Ammon's horn (tissue), 1 donor: ENCODE measurements at regions not wholly inside any gene's neighbourhood (a gene's known extent, or its start where the extent isn't known, plus 50 kb on each side); places are given as distances from the start of the nearest gene placed in this dataset.

Source experiments
- DNase-seq: peaks from one replicate; pipeline ENCODE4 v3.0.0-alpha.2; 2016; ENCODE audit warnings: low spot score

GRCh38 chr3:137061186-137061585, 103.4 kb downstream of the IL20RB start:
- no peak for DNase-seq

DNA sequence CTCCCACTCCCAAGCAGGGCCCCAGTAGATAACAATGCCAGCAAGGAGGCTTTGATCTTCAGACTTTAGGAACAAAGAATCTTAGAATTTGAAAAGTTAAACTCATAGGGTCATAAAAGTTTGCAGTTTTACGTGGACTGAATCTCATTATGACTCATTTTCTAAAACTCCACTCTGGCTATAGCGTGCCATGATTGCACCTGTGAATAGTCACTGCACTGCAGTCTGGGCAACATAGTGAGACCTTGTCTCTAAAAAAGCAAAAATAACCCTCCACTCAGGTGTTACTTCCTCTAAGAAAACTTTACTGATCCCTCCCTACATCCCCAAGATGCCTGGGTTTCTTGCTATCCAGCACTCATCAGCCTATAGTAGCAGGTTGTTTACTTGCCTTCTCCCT, 104.5 kb downstream of the IL20RB start:
- DNase-seq: no peak

- no peak for DNase-seq
Observed at GRCh38 chr3:137065381-137065780, 107.6 kb downstream of the IL20RB start.

DNA sequence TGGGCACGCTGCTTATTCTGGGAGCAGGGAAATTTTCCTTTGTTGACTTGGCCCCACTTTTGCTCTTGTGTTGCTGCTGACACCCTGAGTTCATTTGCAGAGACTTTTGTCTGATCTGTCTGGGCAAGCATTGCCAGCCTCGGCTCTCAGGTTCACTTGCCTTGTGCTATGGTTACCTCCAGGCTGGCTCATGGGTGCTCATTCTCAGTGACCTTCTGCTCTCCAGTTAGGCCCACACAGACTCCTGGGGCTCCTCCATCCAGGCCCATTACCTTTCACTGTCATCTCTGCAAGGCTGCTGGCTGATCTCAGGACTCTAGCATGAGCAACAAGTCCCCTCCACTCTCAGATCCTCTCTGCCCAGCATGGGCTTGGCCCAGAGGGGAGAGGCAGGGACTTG, 108.3 kb downstream of the IL20RB start:
- DNase-seq: no peak

- DNase-seq: no peak
Observed at GRCh38 chr3:137071104-137071503, 113.3 kb downstream of the IL20RB start.

- DNase-seq: no peak
Observed at GRCh38 chr3:137075020-137075419, 117.2 kb downstream of the IL20RB start.

DNA sequence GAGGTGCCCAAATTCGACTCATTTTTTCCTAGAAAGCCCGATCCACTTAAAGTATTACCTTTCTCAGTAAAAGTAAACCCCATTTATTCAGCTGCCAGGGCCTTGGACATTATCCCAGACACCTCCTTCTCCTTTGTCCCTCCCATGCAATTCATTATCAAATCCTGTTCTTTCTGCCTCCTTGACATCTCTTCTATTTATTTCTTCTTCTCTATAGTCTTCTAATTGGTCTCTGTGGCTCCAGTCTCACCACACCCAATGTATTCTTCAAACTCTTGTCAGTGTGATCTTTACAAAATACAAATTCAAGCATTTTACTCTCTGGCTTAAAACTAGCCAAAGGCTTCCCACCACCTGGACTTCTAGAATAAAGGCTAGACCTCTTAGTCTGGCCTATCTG, 120.3 kb downstream of the IL20RB start:
- DNase-seq: no peak

DNA sequence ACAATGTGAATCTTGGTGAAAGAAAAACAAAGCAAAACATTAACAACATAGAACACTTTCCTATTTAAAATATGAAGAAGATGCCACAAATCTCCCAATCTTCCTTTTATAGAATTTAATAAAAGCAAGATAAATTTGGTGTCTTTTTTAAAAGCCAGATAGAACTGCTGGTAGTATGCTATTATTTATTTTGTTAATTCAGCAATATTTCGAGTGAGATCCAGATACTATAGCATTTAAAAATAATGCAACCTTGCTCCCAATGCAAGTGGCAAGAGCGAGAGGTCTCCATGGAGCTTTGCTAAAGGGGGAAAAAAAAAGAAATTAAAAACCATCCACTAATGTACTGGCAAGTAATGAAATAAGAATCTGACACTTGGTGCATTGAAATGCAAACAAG, 121.8 kb downstream of the IL20RB start:
- no peak for DNase-seq

- DNase-seq: no peak
Observed at GRCh38 chr3:137081711-137082110, 123.9 kb downstream of the IL20RB start.

DNA sequence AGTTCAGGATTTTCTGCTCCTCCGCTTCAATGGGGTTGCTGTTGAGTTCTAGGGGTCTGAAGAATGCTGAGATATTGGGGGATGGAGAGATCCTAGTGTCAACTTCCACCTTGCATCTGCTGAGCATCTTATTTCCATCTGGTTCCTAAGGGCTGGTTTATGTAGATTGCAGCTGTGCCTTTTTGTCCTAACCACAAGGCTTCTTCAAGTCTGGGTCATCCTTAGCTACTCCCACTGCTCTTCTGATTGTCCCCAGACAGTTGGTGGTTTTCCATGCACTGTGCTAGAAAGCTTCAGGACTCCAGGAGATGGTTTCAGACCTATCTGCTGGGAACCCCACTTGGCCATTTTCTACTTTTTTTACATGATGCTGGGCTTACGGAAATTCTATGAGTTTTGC, 125.0 kb downstream of the IL20RB start:
- DNase-seq: no peak

GRCh38 chr3:137083332-137083731, 125.5 kb downstream of the IL20RB start:
- DNase-seq: no peak

GRCh38 chr3:137084586-137084985, 126.8 kb downstream of the IL20RB start:
- DNase-seq: no peak

- DNase-seq: no peak
Observed at GRCh38 chr3:137097386-137097785, 139.6 kb downstream of the IL20RB start.

DNA sequence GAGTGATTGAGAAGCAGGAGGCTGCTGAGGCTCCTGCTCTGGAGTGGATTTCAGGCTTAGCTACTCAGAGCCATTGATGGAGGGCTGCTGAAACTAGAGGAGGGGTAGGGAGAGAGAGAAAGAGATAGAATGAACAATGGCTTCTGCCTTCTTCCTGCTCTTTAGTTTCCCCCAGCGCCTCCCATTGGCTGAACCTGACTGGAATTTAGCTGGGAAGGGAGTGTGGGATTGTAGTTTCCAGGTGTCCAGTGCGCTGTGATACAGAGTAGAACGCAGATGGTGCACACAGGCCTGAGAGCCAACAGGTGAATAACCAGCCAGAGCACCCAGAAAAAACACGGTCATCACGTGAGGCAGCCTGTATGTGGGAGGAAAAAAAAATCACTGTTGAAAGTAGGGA, 140.1 kb downstream of the IL20RB start:
- no peak for DNase-seq

DNA sequence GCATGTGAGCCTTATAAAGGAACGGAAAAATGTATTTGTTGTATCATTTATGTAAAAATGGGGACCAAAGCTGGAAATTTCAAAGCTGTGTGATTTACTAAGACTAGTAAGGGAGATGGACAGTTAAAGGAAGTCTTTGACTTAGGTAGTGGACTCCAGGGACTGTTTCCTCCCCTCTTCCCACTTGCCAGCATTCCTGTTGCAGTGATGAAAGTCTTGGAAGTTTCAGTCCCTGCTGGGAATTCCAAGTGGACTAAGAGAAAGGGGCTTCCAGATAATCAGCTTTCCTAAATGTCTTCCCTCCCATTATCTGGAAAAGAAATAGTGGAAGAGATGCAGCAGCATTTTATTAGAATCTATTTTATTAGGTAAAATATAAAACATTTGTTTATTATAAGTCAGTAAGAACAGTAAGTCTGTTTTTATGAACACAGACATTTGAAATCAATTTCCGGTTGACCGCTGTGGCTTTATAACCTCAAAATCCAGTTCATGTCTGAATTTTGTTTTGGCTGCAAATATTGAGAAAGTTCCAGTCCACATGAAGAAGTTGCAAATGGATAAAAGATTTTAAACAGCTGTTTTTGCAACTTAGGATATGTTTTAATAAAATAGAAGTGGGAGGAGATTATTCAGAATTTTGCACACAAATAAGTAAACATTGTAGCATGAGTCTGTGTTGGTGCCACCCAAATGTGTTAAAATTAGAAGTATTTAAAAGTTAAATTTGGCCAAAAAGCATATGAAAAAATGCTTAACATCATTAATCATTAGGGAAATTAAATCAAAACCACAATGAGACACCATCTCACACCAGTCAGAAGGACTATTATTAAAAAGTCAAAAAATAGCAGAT, 141.8 kb downstream of the IL20RB start:
- DNase-seq: no peak

DNA sequence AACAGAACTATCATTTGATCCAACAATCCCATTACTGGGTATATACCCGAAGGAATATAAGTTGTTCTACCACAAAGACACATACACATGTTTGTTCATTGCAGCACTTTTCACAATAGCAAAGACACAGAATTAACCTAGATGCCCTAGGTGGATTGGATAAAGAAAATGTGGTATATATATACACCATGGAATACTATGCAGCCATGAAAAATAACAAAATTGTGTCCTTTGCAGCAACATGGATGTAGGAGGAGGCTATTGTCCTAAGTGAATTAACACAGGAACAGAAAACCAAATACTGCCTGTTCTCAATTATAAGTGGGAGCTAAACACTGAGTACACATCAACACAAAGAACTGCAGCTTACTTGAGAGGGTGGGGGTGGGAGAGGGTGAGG, 142.5 kb downstream of the IL20RB start:
- DNase-seq: no peak

GRCh38 chr3:137103739-137104138, 146.0 kb downstream of the IL20RB start:
- no peak for DNase-seq

DNA sequence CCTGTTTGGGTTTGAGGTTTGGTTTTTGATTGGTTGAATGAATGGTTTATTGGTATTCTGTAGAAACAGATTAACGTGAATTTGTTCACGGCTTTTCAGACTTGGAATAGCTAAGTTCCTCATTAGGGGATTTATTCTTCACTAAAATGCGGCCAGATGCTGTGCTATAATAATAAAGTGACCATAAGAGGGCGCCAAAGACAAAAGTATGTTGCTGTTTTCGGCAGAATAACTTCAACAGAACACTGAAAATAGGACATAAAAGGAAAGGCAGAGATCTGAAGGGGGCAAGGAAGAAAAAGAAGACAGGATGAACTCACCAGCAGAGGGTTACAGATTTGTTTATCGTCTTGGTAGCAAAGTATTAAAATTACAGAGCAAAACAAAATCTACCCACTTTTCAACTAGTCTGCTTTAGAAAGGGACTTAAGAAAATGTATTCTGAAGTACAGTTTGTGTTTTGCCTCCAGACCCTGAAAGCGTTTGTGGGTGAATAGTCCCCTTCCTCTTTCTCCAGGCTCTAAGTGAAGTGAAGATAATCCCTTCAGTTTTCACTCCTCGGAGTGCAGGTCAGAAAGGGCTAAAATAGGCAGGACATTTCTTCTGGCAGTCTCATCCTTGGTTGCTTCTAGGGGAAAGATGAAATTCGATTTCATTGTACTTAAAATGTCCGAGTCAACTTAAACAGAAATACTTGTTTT, 147.6 kb downstream of the IL20RB start:
- peak; percentile 79 for DNase-seq

DNA sequence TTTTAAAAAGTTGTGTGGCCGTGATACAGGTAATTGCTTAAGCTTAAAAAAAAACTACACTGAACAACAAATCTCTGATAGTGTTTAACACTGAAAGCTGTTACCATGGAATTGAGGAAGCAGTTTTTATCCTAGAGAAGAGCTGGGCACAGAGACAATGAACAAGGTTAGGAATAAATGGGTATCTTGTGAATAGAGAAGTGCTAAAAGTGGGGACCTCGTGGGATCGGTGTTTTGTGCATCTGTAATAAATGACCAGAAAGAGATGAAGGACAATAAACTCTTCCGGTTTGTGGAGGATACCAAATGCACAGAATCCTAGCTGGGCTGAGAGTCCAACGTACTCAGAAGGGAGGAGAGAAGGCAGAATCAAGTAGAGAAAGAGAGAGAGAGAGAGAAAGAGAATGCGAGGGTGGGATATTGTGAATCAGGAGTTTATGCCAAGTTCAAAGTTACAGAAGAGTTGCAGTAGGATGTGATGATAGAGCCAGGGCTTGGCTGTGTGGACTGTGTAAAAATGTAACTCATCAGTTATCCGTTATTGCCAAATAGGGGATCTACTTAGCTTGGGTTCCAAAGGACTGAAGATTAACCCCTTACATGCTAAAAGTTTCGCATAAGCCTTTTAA, 148.9 kb downstream of the IL20RB start:
- no peak for DNase-seq

GRCh38 chr3:137108699-137109440, 151.1 kb downstream of the IL20RB start:
- no peak for DNase-seq

GRCh38 chr3:137110392-137110996, 152.7 kb downstream of the IL20RB start:
- DNase-seq: peak; percentile 47

DNA sequence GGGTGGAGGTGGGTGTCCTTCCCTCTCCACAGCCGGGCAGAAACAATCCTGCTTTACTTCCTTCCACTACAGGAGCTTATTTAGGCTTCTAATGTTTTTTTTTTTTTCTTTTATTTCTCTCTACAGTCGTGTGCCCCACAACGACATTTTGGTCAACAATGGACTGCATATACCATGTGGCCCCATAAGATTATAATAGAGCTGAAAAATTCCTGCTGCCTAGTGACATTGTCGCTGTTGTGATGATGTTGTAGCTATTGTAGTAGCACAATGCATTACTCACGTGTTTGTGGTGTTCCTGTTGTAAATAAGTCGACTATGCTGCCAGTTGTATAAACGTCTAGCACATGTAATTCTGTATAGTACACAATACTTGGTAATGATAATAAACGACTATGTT, 153.7 kb downstream of the IL20RB start:
- no peak for DNase-seq
